Endodermal cell (in vitro differentiated cells): ENCODE measurements at regions not wholly inside any gene's neighbourhood (a gene's known extent, or its start where the extent isn't known, plus 50 kb on each side); places are given as distances from the start of the nearest gene placed in this dataset.

ENCODE experiments used
- DNase-seq: peaks from one replicate; pipeline ENCODE4 v3.0.0-alpha.2; 2017
- H3K27ac ChIP-seq: 2 replicates; pipeline ENCODE4 v1.5.1; 2013; ENCODE audit warnings: mild to moderate bottlenecking, low read depth, low read length, moderate library complexity
- H3K27me3 ChIP-seq: 2 replicates; pipeline ENCODE4 v1.6.1; 2013; ENCODE audit warnings: mild to moderate bottlenecking, low read length, moderate library complexity; ENCODE audit not compliant: insufficient read depth, control insufficient read depth, poor library complexity, severe bottlenecking
- H3K36me3 ChIP-seq: 2 replicates; pipeline ENCODE4 v1.7.0; 2013; ENCODE audit warnings: mild to moderate bottlenecking, low read length, moderate library complexity; ENCODE audit not compliant: control insufficient read depth, insufficient read depth
- H3K4me1 ChIP-seq: one replicate; pipeline ENCODE4 v1.7.0; 2013; ENCODE audit warnings: low read length; ENCODE audit not compliant: control insufficient read depth, insufficient read depth
- H3K4me3 ChIP-seq: 2 replicates; pipeline ENCODE4 v1.5.1; 2013; ENCODE audit warnings: mild to moderate bottlenecking, low read length, moderate library complexity
- H3K9ac ChIP-seq: 2 replicates; pipeline ENCODE4 v1.6.1; 2013; ENCODE audit warnings: mild to moderate bottlenecking, low read length, moderate library complexity; ENCODE audit not compliant: poor library complexity, severe bottlenecking; ENCODE audit errors: extremely low read depth
- H3K9me3 ChIP-seq: 2 replicates; pipeline ENCODE4 v1.6.1; 2013; ENCODE audit warnings: mild to moderate bottlenecking, low read length, moderate library complexity; ENCODE audit not compliant: control insufficient read depth
- H3K27ac Mint-ChIP-seq: 2 replicates; pipeline ENCODE4 v1.8.0; 2020; ENCODE audit warnings: mixed read lengths
- H3K27me3 Mint-ChIP-seq: 2 replicates; pipeline ENCODE4 v1.8.0; 2021; ENCODE audit warnings: mild to moderate bottlenecking, mixed read lengths; ENCODE audit not compliant: insufficient read depth
- H3K36me3 Mint-ChIP-seq: 2 replicates; pipeline ENCODE4 v1.8.0; 2020; ENCODE audit warnings: low read depth, mixed read lengths
- H3K4me1 Mint-ChIP-seq: 2 replicates; pipeline ENCODE4 v1.8.0; 2020; ENCODE audit warnings: mixed read lengths
- H3K4me3 Mint-ChIP-seq: 2 replicates; pipeline ENCODE4 v1.8.0; 2020; ENCODE audit warnings: mild to moderate bottlenecking, moderate library complexity, mixed read lengths
- H3K9me3 Mint-ChIP-seq: 2 replicates; pipeline ENCODE4 v1.8.0; 2020; ENCODE audit warnings: mild to moderate bottlenecking, mixed read lengths
- CTCF ChIP-seq: fragments of 200-600 bp; sonication (generic); conservative IDR thresholded peaks from 2 replicates; pipeline ENCODE4 v1.5.0; 2021; ENCODE audit warnings: antibody characterized with exemption, mild to moderate bottlenecking
- WGBS, 2 experiments: methylation state at CpG; one replicate each; pipeline versions ENCODE4 v1.1.5 to v1.1.7; 2013; ENCODE audit warnings: missing lambda C conversion rate in 2 of 2, mixed read lengths in 1 of 2; ENCODE audit not compliant: insufficient coverage in 1 of 2, insufficient read length in 1 of 2; 5-methylcytosine and 5-hydroxymethylcytosine counted together

GRCh38 chr22:48600681-48601080 lies 1227.0 kb downstream of the BRD1 start:
- no peak overlapping the region for H3K27ac Mint-ChIP-seq
- WGBS, 2 experiments, result 94 to 97% methylated on average over 19 to 27 of the region's 27 CpGs
- peaks cover 27% of the 10 kb centered on the region for H3K36me3 Mint-ChIP-seq

DNA sequence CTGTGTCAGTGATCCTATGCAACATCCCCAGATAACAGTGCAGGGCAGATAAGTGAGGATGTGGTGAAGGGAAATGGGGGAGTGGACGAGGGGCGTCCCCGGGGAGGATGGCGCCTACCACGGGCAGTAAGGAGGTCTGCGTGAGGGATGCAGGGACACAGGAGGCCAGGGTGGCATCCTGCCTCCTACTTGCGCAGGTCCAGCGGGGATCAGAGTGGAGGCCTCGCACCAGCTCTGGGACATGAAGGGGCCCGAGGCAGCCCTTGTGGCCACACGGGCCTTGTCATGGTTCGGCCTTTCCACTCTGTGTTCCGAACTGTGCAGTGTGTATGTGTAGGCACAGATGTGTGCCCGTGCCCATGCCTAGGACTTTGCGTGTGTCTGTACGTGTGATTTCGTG lies 1227.5 kb downstream of the BRD1 start:
- H3K27me3 ChIP-seq, result no peaks in the 10 kb centered on the region
- no peaks in the 10 kb centered on the region for H3K4me1 ChIP-seq
- peaks cover 27% of the 10 kb centered on the region for H3K36me3 Mint-ChIP-seq
- no peaks in the 10 kb centered on the region for H3K4me1 Mint-ChIP-seq
- H3K27ac Mint-ChIP-seq, result no peak overlapping the region
- peaks cover 12% of the 10 kb centered on the region for H3K9me3 ChIP-seq
- H3K9me3 Mint-ChIP-seq, result peaks cover 11% of the 10 kb centered on the region
- H3K9ac ChIP-seq, result no peak overlapping the region
- H3K27me3 Mint-ChIP-seq, result no peaks in the 10 kb centered on the region
- no peak overlapping the region for H3K27ac ChIP-seq
- no peak overlapping the region for H3K4me3 Mint-ChIP-seq
- WGBS, 2 experiments, result 93% methylated on average over 17 of the region's 17 CpGs
- TF ChIP-seq CTCF, result no peak
- no peak overlapping the region for H3K4me3 ChIP-seq
- peaks cover 18% of the 10 kb centered on the region for H3K36me3 ChIP-seq
- no peak for DNase-seq

More at GRCh38 chr22:48600681-48601080, 1227.0 kb downstream of the BRD1 start:
- no peak overlapping the region for H3K27ac ChIP-seq
- Mint-ChIP-seq H3K4me1 (no peaks in the 10 kb centered on the region), H3K4me3 (no peak overlapping the region), H3K27me3 (no peaks in the 10 kb centered on the region), H3K9me3 (peaks cover 11% of the 10 kb centered on the region)
- peaks cover 18% of the 10 kb centered on the region for H3K36me3 ChIP-seq
- DNase-seq, result no peak
- TF ChIP-seq CTCF, result no peak
- H3K27me3 ChIP-seq, result no peaks in the 10 kb centered on the region
- H3K9ac ChIP-seq, result no peak overlapping the region
- H3K9me3 ChIP-seq, result peaks cover 12% of the 10 kb centered on the region
- no peak overlapping the region for H3K4me3 ChIP-seq
- no peaks in the 10 kb centered on the region for H3K4me1 ChIP-seq

- Histone ChIP-seq H3K27ac (no peak overlapping the region), H3K36me3 (peaks cover 18% of the 10 kb centered on the region), H3K9ac (no peak overlapping the region), H3K27me3 (no peaks in the 10 kb centered on the region), H3K9me3 (peaks cover 12% of the 10 kb centered on the region), H3K4me3 (no peak overlapping the region), H3K4me1 (no peaks in the 10 kb centered on the region)
- Mint-ChIP-seq H3K27me3 (no peaks in the 10 kb centered on the region), H3K9me3 (peaks cover 7% of the 10 kb centered on the region), H3K4me3 (no peak overlapping the region), H3K4me1 (no peaks in the 10 kb centered on the region), H3K27ac (no peak overlapping the region), H3K36me3 (peaks cover 27% of the 10 kb centered on the region)
- 83 to 97% methylated on average over 7 to 10 of the region's 10 CpGs for WGBS, 2 experiments
- no peak for TF ChIP-seq CTCF
- no peak for DNase-seq
Observed at GRCh38 chr22:48599346-48599745, 1228.3 kb downstream of the BRD1 start.
